Caco-2 (cell line): ENCODE measurements at regions not wholly inside any gene's neighbourhood (a gene's known extent, or its start where the extent isn't known, plus 50 kb on each side); places are given as distances from the start of the nearest gene placed in this dataset.
"Not testable (repeated sequence)": the region's sequence is repeated elsewhere in the genome, so short reads cannot be mapped to it uniquely, and the experiment has no call there.

ENCODE experiments used
- BruUV-seq: library from RNA; stranded (reverse); fragments of 400-500 nt; replicated peaks from 2 replicates; lab custom pipeline; 2021; lab: Mats Ljungman, UMichigan
- CTCF ChIA-PET: fragments of 300-600 bp; sonication (Branson Sonifier 250); formaldehyde crosslinking; loops from one replicate; lab custom pipeline; 2022; ENCODE audit warnings: antibody characterized with exemption; lab: Charles Lee
- POLR2A ChIA-PET: fragments of 300-600 bp; sonication (Branson Sonifier 250); formaldehyde crosslinking; loops from one replicate; lab custom pipeline; 2022; ENCODE audit warnings: antibody characterized with exemption; lab: Charles Lee
- DNase-seq, 2 experiments: peaks; one replicate each; pipeline versions ENCODE4 v3.0.0 to v3.0.0-alpha.2; 2020 to 2022
- H3K27me3 ChIP-seq: replicated peaks from 2 replicates; pipeline ENCODE4 v1.6.0; 2011; ENCODE audit warnings: low read length; ENCODE audit not compliant: control insufficient read depth, insufficient read depth
- H3K36me3 ChIP-seq: 2 replicates; pipeline ENCODE4 v1.5.1; 2011; ENCODE audit warnings: low read length; ENCODE audit not compliant: control insufficient read depth, insufficient read depth
- H3K4me1 ChIP-seq: fragments of 250-450 bp; sonication (Bioruptor Pico); 2 replicates; pipeline ENCODE4 v1.5.1; 2020; ENCODE audit warnings: mild to moderate bottlenecking
- H3K4me3 ChIP-seq: 2 replicates; pipeline ENCODE4 v1.5.1; 2011; ENCODE audit warnings: low read depth, mild to moderate bottlenecking, control low read depth, low read length
- H3K9me3 ChIP-seq: fragments of 250-450 bp; sonication (Bioruptor Pico); 2 replicates; pipeline ENCODE4 v1.5.1; 2020; ENCODE audit warnings: mild to moderate bottlenecking, moderate library complexity
- H3K27ac Mint-ChIP-seq: one replicate; pipeline ENCODE4 v1.8.0; 2022; ENCODE audit warnings: mixed read lengths; ENCODE audit not compliant: unreplicated experiment
- H3K27me3 Mint-ChIP-seq: one replicate; pipeline ENCODE4 v1.8.0; 2022; ENCODE audit warnings: mixed read lengths; ENCODE audit not compliant: insufficient read depth, unreplicated experiment
- H3K36me3 Mint-ChIP-seq: one replicate; pipeline ENCODE4 v1.8.0; 2022; ENCODE audit warnings: mild to moderate bottlenecking, mixed read lengths; ENCODE audit not compliant: insufficient read depth, unreplicated experiment
- H3K4me1 Mint-ChIP-seq: one replicate; pipeline ENCODE4 v1.8.0; 2022; ENCODE audit warnings: low read depth, mixed read lengths; ENCODE audit not compliant: unreplicated experiment
- H3K4me3 Mint-ChIP-seq: one replicate; pipeline ENCODE4 v1.8.0; 2022; ENCODE audit warnings: mild to moderate bottlenecking, moderate library complexity, mixed read lengths; ENCODE audit not compliant: unreplicated experiment
- H3K9me3 Mint-ChIP-seq: one replicate; pipeline ENCODE4 v1.8.0; 2022; ENCODE audit warnings: mixed read lengths; ENCODE audit not compliant: unreplicated experiment
- CTCF ChIP-seq, 2 experiments: fragments of 200-600 bp in 1 of 2; IDR thresholded peaks; 1 replicate in 1 of 2; 2 replicates in 1 of 2; pipeline versions ENCODE4 v1.5.1 to v1.8.0; 2011 to 2022; ENCODE audit warnings: antibody characterized with exemption in 1 of 2, control low read depth in 1 of 2, inconsistent platforms in 1 of 2, low read depth in 1 of 2, low read length in 1 of 2, mild to moderate bottlenecking in 1 of 2, moderate library complexity in 1 of 2; ENCODE audit not compliant: insufficient read depth in 1 of 2, severe bottlenecking in 1 of 2, unreplicated experiment in 1 of 2
- intact Hi-C: fragments of 100-400 bp; cut with micrococcal nuclease; formaldehyde crosslinking; loops from one replicate; pipeline ENCODE4 v1.10.0; 2022; ENCODE audit not compliant: unreplicated experiment

DNA sequence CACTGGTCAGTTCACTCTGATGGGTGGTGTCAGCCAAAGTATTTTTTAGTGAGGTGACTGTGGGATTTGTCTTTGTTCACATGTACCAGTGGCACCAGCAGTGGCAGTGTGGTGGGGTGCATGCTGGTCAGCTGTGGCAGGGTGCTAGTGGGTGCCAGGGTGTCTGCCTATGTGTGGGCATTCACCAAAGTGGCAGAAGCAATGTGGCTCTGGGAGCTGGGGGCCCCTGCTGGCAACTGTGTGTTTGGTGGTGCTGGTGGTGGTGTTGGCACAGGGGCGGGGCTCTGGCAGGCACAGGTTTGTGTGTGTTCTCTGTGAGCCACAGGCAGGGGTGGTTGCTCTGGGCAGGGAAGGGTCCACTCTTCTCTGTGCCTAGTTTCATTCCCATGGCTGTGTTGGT, 161.5 kb downstream of the CENPF start:
- DNase-seq: no peak
- Mint-ChIP-seq H3K27ac (no peak overlapping the region), H3K36me3 (no peaks in the 10 kb centered on the region), H3K4me1 (no peaks in the 10 kb centered on the region), H3K4me3 (no peak overlapping the region), H3K27me3 (no peaks in the 10 kb centered on the region), H3K9me3 (peaks cover 63% of the 10 kb centered on the region)
- ChIA-PET POLR2A (no interaction called here), CTCF (no interaction called here)
- no TSS peak for BruUV-seq
- H3K27me3 ChIP-seq: no peaks in the 10 kb centered on the region
- TF ChIP-seq CTCF (IDR thresholded peaks at IDR 0.05; ENCODE audit: insufficient read depth in 1 of 2, low read depth in 1 of 2, low read length in 1 of 2, severe bottlenecking in 1 of 2, unreplicated experiment in 1 of 2): no peak
- no peaks in the 10 kb centered on the region for H3K4me1 ChIP-seq
- H3K9me3 ChIP-seq: peaks cover 15% of the 10 kb centered on the region
- H3K4me3 ChIP-seq: no peak overlapping the region
- intact Hi-C loops: no loop called here
- no peaks in the 10 kb centered on the region for H3K36me3 ChIP-seq

DNA sequence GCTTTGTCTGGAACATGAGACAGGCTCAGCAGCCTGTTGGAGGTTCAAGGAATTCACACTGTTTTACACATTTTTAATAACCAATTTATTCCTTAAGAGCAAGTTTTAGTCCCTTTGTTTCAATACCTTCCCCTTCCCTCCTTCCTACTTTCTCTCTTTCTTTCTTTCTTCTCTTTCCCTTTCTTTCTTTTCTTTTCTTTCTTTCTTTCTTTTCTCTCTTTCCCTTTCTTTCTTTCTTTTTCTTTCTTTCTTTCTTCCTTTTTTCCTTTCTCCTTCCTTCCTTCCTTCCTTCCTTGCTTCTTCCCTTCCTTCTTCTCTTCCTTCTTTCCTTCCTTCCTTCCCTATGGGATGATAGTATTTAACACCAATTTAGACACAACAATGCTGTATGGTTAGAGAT, 164.2 kb downstream of the CENPF start:
- ChIA-PET POLR2A (no interaction called here), CTCF (no interaction called here)
- Mint-ChIP-seq H3K27ac (no peak overlapping the region), H3K9me3 (peaks cover 40% of the 10 kb centered on the region), H3K4me3 (no peak overlapping the region), H3K27me3 (no peaks in the 10 kb centered on the region), H3K4me1 (no peaks in the 10 kb centered on the region), H3K36me3 (no peaks in the 10 kb centered on the region)
- no TSS peak for BruUV-seq
- Histone ChIP-seq H3K27me3 (no peaks in the 10 kb centered on the region), H3K9me3 (no peaks in the 10 kb centered on the region; the same call in 1 of the 2 replicates), H3K4me1 (no peaks in the 10 kb centered on the region), H3K4me3 (no peak overlapping the region), H3K36me3 (no peaks in the 10 kb centered on the region)
- intact Hi-C loops: no loop called here
- no peak for DNase-seq
- TF ChIP-seq CTCF (IDR thresholded peaks at IDR 0.05; ENCODE audit: insufficient read depth in 1 of 2, low read depth in 1 of 2, low read length in 1 of 2, severe bottlenecking in 1 of 2, unreplicated experiment in 1 of 2): no peak

DNA sequence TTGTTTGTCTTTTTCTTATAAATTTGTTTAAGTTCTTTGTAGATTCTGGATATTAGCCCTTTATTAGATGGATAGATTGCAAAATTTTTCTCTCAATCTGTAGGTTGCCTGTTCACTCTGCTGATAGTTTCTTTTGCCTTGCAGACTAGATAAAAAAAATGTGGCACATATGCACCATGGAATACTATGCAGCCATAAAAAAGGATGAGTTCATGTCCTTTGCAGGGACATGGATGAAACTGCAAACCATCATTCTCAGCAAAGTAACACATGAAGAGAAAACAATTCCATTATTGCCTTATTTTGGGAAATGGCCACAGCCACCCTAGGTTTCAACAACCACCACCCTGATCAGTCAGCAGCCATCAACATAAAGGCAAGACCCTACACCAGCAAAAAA, 166.7 kb downstream of the CENPF start:
- BruUV-seq, intact Hi-C loops, DNase-seq, H3K36me3 ChIP-seq, H3K27ac Mint-ChIP-seq, H3K36me3 Mint-ChIP-seq, H3K4me3 Mint-ChIP-seq, H3K4me3 ChIP-seq, H3K9me3 ChIP-seq, H3K4me1 ChIP-seq, CTCF ChIA-PET, H3K27me3 Mint-ChIP-seq, POLR2A ChIA-PET, H3K27me3 ChIP-seq, H3K4me1 Mint-ChIP-seq: not testable (repeated sequence)
- H3K9me3 Mint-ChIP-seq: peaks cover 19% of the 10 kb centered on the region

- DNase-seq: no peak
- H3K4me1 Mint-ChIP-seq: no peaks in the 10 kb centered on the region
- H3K27ac Mint-ChIP-seq: no peak overlapping the region
- BruUV-seq: no TSS peak
- peaks cover 6% of the 10 kb centered on the region for H3K9me3 ChIP-seq
- H3K4me3 ChIP-seq: no peak overlapping the region
- H3K9me3 Mint-ChIP-seq: no peaks in the 10 kb centered on the region
- H3K36me3 Mint-ChIP-seq: no peaks in the 10 kb centered on the region
- intact Hi-C loops: no loop called here
- H3K4me1 ChIP-seq: no peaks in the 10 kb centered on the region
- no peaks in the 10 kb centered on the region for H3K27me3 Mint-ChIP-seq
- no peaks in the 10 kb centered on the region for H3K36me3 ChIP-seq
- no peak overlapping the region for H3K4me3 Mint-ChIP-seq
- CTCF ChIA-PET: no interaction called here
- TF ChIP-seq CTCF (IDR thresholded peaks at IDR 0.05; ENCODE audit: insufficient read depth in 1 of 2, low read depth in 1 of 2, low read length in 1 of 2, severe bottlenecking in 1 of 2, unreplicated experiment in 1 of 2): no peak
- POLR2A ChIA-PET: no interaction called here
- H3K27me3 ChIP-seq: no peaks in the 10 kb centered on the region
Measured at GRCh38 chr1:214777364-214777763, 174.4 kb downstream of the CENPF start.
